HG03460 (cell line): ENCODE measurements at regions not wholly inside any gene's neighbourhood (a gene's known extent, or its start where the extent isn't known, plus 50 kb on each side); places are given as distances from the start of the nearest gene placed in this dataset.

ENCODE experiments used
- ATAC-seq: cut with Tn5 transposase; IDR thresholded peaks from one replicate; pipeline ENCODE4 v1.9.1; 2021; ENCODE audit not compliant: unreplicated experiment

DNA sequence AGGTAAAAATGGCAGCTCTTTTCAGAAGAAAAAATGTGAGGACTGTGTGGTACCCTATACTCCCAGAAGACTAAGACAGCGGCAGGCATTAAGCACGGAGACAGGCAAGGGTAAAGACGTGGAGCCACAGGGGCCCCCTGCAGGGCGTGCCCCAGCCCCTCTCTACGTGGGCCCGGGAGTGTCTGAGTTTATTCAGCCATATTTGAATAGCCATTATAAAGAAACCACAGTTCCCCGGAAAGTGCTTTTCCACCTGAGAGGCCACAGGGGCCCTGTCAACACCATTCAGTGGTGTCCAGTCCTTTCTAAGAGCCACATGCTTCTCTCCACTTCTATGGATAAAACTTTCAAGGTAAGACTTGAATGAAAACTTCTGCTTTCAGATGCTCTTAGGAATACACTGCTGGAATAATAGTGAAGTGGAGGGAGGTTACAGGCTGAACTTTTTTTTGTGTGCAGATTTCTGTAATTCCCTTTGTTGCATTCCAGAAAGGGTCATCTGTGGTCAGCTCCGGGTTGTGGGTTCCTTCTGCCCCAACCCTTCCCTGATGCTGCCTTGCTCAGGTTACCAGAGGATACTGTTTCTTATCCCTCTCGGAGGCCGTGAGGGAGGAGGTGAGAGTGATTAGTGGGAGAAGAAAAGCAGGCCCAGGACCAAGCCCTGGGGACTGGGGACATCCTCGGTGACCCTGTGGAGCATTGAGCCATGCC lies 58.4 kb downstream of the SLC25A47 start:
- ATAC-seq = no peak

DNA sequence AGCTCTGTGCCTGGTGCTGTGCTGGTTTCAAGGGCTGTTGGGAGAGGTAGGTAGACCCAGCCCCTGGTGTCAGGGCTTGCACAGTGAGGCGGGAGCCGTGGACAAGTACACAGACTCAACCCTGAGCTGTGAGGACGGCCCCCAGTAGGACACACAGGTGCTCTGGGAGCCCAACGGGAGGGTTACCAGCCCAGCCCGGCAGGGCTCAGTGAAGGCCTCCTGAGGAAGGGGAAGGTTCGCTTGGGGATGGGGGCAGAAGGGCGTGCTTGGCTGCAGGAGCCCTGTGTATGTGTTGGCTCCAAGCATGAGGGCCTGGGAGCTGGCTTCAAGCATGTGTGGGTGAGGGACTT lies 58.9 kb downstream of the SLC25A47 start:
- ATAC-seq = no peak

DNA sequence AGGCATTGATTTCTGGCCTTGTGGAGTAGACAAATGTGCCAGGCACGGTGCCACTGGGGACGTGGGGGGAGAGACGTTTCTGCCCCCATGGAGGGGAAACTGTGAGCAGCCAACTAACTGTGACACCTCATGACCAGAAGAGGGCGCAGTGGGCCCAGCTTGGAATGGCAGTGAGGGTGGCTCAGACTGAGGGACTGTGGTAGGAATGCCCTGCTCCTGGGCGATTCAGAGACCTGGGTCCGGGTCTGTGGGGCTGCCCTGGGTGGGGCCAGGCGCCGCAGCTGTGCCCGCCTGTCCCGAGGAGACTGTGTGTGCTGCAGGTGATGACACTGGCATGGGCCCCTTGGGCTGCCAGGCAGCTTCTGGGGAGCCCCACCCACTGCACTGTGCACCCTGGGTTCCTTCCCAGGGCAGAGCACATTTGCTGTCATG lies 60.6 kb downstream of the SLC25A47 start:
- ATAC-seq = no peak

DNA sequence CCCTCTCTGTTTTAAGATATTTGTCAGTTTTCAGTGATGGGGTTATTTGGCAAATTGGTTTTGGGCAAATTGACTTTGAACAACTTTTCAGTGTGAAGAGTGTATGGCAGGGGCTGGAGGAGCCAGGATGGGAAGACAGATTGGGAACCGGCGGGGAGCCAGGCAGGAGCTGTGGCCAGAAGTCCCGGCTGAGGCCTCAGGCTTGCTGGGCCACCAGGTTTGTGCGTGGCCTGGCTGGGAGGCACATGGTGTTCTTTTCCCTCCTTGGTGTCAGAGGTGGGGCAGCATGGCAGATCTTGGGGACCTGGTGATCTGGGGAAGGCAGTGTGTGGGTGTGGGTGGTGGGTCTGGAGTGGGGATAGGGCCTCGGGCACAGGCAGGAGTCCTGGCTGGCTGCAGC lies 61.1 kb downstream of the SLC25A47 start:
- no peak for ATAC-seq

DNA sequence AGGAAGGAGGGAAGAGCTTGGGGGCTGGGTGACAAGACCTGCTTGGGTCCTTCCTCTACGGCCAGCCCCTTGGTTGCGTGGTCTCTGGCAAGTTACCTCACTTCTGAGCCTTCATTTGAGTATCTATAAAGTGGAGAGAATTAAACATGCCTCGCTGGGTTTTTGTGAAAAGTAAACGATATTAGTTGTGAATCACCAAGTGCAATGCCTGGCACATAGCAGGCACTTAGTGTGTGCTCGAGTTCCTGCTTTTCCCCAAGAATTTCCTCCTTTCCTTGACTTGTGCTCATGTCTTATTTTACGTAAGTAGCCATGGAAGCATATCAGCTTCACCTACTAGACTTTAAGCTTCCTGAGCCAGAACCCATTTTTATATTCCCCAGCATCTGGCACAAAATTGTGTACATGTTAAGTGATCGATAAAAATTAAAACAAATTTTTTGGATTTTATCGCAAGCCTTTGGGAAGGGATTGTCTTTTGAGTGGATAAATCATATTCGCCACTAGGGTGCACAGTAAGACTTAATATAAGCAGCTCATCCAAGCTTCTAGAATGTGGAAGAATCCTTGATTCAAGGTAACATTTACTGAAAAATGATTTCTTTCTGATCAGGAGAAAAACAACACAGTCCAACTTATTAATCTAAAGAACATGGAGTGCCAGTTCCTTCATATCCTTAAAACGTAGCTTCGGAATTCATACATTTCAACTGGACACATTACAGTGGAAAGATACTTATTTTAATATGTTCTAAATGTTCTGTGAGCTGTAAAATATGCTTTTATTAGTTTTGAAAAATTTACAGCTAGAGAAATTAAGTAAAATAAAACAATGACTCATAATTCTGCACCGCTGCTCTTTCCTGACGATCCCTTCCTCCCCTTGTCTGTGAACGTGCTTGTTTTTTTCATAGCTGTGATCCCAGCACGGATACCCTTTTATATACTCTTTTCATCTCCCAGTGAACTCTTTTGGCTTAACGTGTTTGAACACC lies 62.0 kb downstream of the SLC25A47 start:
- no peak for ATAC-seq

DNA sequence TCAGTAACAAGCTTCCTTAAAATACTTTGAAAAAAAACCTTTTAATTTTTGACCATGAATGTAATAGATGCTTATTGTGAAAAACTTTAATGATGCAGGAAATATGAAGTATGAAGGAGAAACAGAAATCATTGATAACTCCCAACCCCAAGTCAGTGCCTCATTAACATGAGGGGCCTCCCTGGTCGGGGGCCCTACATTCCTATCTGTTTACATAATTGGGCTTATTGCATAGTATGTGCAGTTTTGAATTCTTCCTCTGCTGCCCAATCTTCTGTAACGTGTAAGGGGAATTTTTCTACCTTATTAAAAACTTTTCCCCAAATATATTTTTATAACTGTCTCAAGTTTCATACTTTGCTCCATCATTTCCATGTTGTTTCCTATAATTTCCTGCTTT lies 63.0 kb downstream of the SLC25A47 start:
- no peak for ATAC-seq

DNA sequence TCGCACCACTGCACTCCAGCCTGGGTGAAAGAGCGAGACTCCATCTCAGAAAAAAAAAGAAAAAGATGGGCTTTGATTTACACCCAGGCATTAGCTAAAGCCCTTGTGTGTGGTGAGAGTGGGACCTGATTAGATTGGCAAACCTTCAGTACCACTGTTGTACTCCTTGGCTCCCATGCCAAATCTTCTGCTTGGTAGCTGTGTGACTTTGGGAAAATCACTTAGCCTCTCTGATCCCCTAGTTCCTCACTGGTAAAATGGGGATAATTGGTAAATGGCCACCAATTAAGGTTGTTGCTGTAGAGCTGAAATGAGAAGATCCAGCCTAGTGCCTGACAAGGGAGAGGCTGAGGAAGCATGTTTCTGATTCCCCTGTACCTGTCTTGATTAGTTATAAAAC lies 63.7 kb downstream of the SLC25A47 start:
- no peak for ATAC-seq

DNA sequence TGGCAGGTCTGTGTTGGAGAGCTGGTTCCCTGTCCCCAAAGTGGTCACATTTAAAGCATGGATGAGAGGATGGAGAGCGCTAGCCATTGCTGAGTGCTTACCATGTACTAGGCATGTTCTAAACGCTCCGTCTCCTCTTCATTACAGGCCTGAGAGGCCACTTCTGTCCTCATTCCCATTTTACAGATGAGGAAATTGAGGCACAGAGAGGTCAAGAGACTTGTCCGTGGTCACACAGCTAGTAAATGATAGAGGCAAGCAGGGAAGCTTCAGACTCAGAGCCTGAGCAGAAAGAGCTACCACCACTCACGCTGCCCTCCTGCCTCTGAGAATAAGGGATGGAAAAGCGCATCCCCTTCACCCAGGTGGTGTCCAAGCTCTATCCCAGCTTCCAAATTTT lies 64.3 kb downstream of the SLC25A47 start:
- no peak for ATAC-seq

DNA sequence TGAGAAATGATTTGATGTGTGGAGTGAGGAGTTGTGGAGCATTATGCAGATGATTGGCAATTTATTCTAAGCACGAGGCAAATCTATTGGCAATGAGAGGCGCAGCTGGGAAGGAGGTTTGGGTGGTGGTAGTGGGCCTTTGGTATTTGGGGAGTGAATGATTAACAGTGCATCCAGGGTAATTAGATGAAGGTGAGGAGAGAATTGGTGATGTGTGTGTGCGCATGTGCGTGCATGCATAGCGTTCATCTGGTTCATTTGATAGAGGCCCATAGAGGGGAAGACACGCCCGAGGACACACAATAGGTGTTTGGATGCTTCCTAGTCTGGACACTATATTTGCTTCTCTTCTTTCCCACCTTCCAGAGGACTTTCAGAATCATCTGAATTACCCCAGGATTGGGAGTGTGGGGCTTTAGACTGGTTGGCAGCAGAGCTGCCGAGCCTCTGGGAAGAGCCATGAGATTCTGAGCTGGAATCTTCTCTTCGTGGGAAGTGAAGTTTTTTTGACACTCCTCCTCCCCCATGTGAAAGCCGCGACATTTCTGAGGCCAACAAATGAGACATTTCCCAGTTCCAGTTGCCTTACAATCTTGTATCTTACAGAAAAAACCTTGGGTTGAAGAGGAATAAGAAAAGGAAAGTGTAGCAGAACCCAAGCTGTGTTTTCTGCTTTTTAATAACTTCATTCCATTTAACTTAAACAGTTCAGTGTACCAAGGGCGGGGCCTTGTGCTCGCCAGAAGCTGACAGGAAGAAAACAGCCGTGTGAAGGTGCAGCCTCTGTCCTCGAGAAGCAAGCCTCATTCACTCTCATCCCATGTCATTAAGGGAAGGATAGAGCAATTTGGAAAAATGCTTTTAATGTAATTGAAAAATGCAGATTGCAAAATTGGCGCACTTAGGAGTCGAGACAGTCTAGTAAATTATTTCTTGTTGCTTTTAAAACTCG lies 65.2 kb downstream of the SLC25A47 start:
- no peak for ATAC-seq

DNA sequence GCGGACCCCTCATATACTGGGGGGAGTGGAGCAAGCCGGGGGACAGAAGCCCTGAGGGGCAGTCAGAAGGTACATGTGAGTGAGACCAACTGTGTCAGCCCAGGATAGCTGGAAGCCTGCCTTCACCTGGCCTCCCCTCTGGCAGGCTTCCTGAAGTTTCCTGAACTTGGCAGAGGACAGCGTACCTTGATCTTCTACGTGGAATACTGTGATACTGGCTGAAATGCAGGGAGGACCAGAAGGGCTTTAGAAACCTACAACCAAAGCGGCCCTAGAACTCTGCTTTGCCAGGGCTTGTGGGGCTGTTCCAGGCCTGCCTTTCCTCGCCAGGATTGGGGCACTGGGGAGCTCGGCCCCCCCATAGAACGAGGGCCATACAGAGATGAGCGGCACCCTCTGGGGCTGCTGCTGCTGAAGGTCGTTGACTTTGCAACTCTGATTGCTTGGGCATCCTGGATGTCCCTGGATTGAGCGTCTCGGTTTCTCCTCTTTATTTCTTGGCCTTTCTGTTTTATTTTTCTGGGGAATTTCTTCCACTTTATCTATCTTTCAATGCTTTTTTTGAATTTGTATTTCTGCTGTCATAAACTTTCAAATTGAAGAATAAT lies 66.5 kb downstream of the SLC25A47 start:
- no peak for ATAC-seq

DNA sequence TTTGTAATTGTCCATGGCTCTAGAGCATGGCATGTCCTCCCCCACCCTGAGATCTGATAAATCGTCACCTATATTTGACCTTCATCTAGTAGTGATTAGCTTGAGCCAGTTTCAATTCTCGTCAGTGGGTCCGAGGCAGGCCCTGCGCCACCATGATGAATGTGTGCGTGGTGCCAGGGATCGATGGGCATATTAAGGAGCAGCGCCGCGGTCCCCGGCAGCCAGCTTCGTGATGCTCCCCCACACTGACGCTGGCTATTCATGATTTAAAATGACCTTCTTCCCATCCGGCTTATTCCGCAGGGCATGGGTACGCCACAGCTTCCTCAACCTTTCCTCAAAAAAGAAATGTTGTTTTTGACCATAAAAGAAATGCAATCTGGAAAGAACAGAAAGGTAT lies 68.0 kb downstream of the SLC25A47 start:
- no peak for ATAC-seq

DNA sequence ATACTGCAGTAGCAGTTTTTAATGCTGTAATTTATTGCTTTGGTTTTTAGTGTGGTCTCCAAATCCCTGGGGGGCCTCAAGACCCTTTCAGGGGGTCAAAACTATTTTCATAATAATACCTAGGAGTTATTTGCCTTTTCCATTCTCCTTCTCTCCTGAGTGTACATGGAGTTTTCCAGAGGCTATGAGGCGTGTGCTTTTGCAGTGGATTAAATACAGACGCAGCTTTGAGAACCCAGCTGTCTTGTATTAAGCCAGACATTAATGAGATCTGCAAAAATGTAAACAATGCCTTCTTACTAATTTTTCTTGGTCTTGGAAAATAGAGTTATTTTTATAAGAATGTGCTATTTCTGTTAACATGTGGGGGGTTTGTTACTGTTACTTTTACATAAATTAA lies 68.6 kb downstream of the SLC25A47 start:
- no peak for ATAC-seq

DNA sequence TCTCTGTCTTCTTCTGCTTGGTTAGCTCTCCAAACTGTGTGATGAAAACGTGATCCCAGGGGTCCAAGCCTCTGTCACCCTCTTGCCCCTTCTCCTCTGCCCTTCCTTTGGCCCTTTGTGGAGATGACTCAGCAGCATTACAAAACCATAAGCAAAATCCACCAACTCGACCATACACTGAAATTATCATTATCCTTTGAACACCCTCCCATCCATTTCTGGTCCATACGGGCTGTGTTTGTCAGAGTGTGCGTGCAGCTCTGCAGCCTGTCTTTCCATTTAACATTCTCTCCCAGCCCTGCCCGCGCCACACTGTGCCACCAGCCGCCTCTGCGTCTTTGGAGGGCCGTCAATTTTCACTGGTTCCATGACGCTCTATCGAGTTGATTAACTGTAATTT lies 69.2 kb downstream of the SLC25A47 start:
- no peak for ATAC-seq

DNA sequence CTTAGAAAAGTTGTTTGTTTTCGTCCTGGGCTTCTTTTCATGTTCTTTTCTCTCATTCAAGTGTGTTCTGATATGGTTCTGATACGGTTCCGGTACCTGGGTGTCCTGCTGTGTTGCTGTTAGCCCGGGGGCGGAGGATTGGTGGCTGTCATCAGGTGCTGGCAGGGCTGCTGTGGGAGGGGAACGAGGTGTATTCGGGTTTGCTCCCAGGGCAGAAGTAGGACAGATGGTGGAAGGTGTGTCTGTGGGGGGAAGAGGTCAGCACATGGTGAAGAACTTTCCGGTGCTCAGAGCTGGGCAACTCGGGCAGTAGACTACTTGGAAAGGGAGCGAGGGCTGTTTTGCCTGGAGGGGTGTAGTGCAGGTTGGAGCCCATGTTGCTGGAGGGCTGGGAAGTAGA lies 70.2 kb downstream of the SLC25A47 start:
- ATAC-seq = no peak

DNA sequence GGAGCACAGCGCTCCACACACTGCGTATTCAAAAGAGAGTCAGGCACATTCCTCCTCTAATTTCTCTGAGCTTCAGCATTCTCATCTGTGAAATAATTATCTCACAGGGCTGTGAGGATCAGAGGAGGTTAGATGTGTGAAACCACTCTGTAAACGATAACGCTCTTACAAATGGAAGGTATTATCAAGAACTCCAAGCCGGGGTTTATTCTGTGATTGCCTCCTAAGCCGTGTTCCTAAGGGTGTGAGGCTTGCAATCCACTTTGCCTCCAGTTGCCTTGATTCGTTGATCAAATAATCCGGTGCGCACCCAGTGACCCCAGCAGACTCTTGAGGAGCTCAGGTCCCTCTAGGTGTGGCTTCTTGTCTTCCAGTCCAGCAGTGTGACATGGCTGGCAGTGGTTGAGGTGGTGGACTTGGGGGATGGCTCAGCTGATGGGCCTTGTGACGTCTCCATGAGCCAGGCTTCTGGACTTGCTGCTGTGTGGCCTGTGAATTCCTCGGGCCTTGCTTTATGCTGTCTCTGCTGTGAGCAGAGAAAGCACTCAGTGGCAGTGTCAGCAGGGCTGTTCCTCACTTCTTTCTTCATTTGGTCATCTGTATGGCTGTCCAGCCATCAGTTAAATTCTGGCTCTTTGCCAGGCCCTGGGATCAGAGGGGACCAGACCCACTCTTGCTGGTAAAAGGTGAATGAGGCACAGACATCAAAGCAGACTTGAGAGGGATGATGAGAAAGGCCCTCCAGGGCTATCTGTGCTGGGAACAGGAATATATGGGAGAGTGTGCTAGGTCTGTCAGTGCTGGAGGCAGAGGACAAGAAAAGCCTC lies 71.0 kb downstream of the SLC25A47 start:
- no peak for ATAC-seq

DNA sequence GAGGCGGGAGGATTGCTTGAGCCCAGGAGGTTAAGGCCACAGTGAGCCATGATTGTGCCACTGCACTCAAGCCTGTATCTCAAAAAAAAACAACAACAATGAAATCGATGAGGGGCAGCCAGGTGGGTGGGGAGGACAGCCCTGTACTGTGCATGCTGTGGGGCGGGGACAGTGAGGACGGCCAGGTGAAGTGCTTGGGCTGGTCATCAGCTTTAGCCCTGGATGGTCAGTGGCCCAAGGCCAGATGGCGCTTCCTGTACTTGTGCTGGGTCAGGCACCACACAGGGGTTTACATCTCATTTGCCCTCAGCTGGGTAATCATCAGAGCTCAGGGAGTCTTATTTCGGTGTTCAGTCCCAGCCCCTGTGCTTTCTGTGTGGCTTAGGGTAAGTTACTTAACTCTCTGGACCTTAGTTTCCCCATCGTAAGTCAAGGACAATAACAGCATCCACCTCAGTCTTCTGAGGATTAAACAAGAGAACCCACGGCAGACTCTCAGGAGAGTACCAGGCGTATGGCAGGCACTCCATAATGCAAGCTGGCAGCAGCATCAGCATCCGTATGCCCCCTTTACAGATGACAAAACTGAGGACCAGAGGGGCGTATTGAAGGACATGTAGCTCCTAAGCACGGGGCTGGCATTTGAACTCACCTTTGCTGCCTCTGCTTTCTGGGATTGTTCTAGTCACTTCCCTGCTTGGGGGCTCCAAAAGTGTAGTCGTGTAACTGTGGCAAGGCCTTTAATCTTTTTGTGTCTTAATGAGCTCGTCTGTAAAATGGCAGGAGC lies 71.9 kb downstream of the SLC25A47 start:
- ATAC-seq = no peak

DNA sequence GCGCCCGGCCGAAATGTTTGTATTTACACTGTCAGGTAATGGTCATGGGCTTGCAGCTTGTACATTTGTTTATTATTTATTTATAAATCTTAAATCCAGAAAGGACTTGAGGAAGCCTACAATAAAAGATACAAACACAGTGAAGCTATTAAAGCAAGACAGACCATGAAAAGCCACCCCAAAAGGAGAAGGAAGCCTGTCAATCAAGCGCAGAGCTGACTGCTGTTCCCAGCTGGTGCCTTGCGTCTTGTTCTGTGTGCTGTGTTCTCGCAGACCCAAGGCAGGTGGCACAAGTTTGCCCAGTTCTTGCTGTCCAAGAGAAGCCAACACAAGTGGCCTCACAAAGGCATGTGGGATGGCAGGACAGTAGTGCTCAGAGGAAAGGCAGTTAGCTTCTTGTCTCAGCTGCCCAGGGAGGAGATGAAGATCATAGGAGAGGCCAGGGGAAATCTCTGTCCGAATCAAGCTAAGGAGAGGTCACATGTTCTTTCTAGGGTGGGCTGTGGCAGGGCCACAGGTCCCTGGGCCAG lies 73.2 kb downstream of the SLC25A47 start:
- ATAC-seq = no peak

DNA sequence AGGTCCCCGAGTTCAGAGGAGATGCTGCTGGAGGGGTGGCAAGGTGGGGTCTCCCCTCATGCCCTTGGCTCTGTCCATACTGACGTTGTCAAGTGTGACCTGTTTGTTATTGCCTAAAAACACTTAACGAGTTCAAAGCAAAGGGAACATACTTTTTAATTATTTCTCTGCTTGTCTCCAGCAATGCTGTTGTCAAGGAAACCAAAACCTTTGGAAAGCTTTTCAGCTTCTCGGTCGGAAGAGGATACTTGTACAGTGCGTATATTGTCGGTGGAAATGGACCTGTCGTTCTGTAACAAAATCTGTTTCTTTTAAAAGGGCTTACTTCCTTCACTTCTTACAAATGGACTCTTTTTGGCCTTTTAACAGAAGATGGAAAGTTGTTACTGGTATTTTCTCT lies 73.9 kb downstream of the SLC25A47 start:
- no peak for ATAC-seq

DNA sequence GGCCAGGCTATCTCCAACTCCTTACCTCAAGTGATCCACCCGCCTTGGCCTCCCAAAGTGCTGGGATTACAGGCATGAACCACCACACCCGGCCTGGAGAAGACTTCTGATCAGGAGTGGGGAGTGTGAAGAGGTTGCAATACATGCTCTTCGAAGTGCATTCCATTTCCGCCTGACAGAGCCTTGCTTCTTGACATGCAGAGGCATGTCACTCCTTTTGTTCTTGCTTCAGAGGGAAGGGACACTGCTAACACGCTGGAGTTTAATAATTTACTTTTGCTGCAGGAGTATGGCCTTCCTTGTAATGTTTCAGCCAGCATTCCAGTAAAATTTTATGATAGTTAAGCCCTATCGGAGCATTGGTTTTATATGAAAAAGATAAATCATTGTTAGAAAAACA lies 74.9 kb downstream of the SLC25A47 start:
- ATAC-seq = no peak
